ENCODE measurements at regions not wholly inside any gene's neighbourhood (a gene's known extent, or its start where the extent isn't known, plus 50 kb on each side); places are given as distances from the start of the nearest gene placed in this dataset.

DNA sequence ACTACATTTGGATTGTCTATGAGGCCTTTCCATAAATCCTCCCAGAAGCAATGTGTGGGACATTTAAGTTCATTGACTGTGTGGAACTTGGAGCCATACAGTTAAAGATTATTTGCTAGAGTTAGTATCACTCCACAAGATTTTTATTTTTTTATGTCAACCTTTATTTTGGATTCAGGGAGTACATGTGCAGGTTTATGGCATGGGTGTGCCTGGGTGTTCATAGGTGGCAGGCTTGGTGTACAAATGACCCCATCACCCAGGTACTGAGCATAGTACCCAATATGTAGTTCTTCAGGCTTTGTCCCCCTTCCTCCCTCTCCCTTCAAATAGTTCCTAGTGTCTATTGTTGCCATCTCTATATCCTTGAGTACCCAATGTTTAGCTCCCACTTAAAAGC lies 199.8 kb upstream of the ZFP42 start:
- Histone ChIP-seq H3K36me3 (no peaks in the 10 kb centered on the region), H3K27ac (no peak overlapping the region), H3K4me3 (no peak overlapping the region), H3K9me3 (peaks cover 6% of the 10 kb centered on the region), H3K4me1 (ENCODE audit: control insufficient read depth in 1 of 2, low read depth in 2 of 2) (no peaks in the 10 kb centered on the region), H3K27me3 (replicated peaks; ENCODE audit: insufficient read depth) (no peaks in the 10 kb centered on the region)
- no peak for ATAC-seq (ENCODE audit: insufficient number of reproducible peaks, low FRiP score, low read depth)
- no peak for DNase-seq (ENCODE audit: low spot score)
- no peak for TF ChIP-seq CTCF (IDR thresholded peaks at IDR 0.05)

DNA sequence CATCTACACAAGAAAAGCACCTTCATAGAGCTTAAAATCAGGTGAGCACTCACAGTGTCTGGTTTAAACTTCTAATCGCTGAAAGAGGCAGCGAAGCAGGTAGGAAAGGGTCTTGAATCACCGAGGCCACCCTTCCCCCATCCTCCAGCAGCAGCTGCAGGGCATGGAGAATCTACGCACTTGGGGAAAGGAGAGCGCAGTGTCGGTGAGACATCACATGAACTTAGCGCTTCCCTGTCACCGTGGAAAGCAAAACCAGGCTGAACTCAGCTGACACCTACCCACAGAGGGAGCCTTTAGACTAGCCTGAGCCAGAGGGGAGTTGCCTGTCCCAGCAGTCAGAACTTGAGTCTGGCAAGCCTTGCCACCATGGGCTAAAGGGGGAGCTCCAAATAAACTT lies 197.2 kb upstream of the ZFP42 start:
- H3K36me3 ChIP-seq = no peaks in the 10 kb centered on the region
- no peaks in the 10 kb centered on the region for H3K27me3 ChIP-seq (replicated peaks; ENCODE audit: insufficient read depth)
- peaks cover 6% of the 10 kb centered on the region for H3K9me3 ChIP-seq
- ATAC-seq (ENCODE audit: insufficient number of reproducible peaks, low FRiP score, low read depth) = no peak
- no peak overlapping the region for H3K27ac ChIP-seq
- H3K4me1 ChIP-seq (ENCODE audit: control insufficient read depth in 1 of 2, low read depth in 2 of 2) = no peaks in the 10 kb centered on the region
- no peak overlapping the region for H3K4me3 ChIP-seq
- TF ChIP-seq CTCF (IDR thresholded peaks at IDR 0.05) = no peak
- no peak for DNase-seq (ENCODE audit: low spot score)

DNA sequence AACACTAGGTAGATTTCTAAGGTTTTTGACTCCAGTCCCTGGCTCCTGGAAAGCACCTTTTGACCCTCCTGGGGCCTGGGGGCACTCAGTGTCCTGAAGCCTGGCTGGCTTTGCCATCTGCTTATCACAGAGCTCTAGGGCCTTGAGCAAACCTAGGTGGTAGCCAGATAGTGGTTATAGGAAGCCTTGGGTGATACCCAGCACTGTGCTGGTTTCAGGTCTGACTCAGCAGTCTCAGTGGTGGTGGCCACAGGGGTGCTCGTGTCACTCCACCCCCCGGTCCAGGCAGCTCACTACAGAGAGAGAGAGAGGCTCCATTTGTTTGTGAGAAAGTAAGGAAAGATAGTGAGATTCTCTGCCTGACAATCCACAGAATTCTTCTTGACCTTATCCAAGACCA lies 195.8 kb upstream of the ZFP42 start:
- Histone ChIP-seq H3K4me1 (ENCODE audit: control insufficient read depth in 1 of 2, low read depth in 2 of 2) (no peaks in the 10 kb centered on the region), H3K36me3 (no peaks in the 10 kb centered on the region), H3K27me3 (replicated peaks; ENCODE audit: insufficient read depth) (no peaks in the 10 kb centered on the region), H3K4me3 (no peak overlapping the region), H3K9me3 (peaks cover 6% of the 10 kb centered on the region), H3K27ac (no peak overlapping the region)
- TF ChIP-seq CTCF (IDR thresholded peaks at IDR 0.05) = no peak
- DNase-seq (ENCODE audit: low spot score) (no peak), ATAC-seq (ENCODE audit: insufficient number of reproducible peaks, low FRiP score, low read depth) (no peak)

- Histone ChIP-seq H3K27me3 (replicated peaks; ENCODE audit: insufficient read depth) (no peaks in the 10 kb centered on the region), H3K36me3 (no peaks in the 10 kb centered on the region), H3K4me3 (no peak overlapping the region), H3K4me1 (ENCODE audit: control insufficient read depth in 1 of 2, low read depth in 2 of 2) (no peaks in the 10 kb centered on the region), H3K27ac (no peak overlapping the region), H3K9me3 (no peaks in the 10 kb centered on the region)
- DNase-seq (ENCODE audit: low spot score) (no peak), ATAC-seq (ENCODE audit: insufficient number of reproducible peaks, low FRiP score, low read depth) (no peak)
- TF ChIP-seq CTCF (IDR thresholded peaks at IDR 0.05) = no peak
Observed at GRCh38 chr4:187811591-187811990, 184.0 kb upstream of the ZFP42 start.

- Histone ChIP-seq H3K36me3 (no peaks in the 10 kb centered on the region), H3K27me3 (replicated peaks; ENCODE audit: insufficient read depth) (no peaks in the 10 kb centered on the region), H3K4me3 (peak overlapping the region; percentile 39), H3K27ac (no peak overlapping the region), H3K9me3 (no peaks in the 10 kb centered on the region), H3K4me1 (ENCODE audit: control insufficient read depth in 1 of 2, low read depth in 2 of 2) (no peaks in the 10 kb centered on the region)
- DNase-seq (ENCODE audit: low spot score) (no peak), ATAC-seq (ENCODE audit: insufficient number of reproducible peaks, low FRiP score, low read depth) (no peak)
- no peak for TF ChIP-seq CTCF (IDR thresholded peaks at IDR 0.05)
Observed at GRCh38 chr4:187814737-187815465, 180.7 kb upstream of the ZFP42 start.

Measured in thoracic aorta (tissue), 2 donors.